GM18505 (cell line): ENCODE measurements at regions not wholly inside any gene's neighbourhood (a gene's known extent, or its start where the extent isn't known, plus 50 kb on each side); places are given as distances from the start of the nearest gene placed in this dataset.
"Not testable (repeated sequence)": the region's sequence is repeated elsewhere in the genome, so short reads cannot be mapped to it uniquely, and the experiment has no call there.

ENCODE experiments used
- ATAC-seq: cut with Tn5 transposase; IDR thresholded peaks from one replicate; pipeline ENCODE4 v1.9.1; 2021; ENCODE audit not compliant: unreplicated experiment
- POLR2A ChIP-seq: IDR thresholded peaks from 4 replicates; pipeline ENCODE4 v1.6.1; 2011; ENCODE audit warnings: borderline replicate concordance; ENCODE audit not compliant: insufficient read depth, insufficient read length; ENCODE audit errors: extremely low read depth

DNA sequence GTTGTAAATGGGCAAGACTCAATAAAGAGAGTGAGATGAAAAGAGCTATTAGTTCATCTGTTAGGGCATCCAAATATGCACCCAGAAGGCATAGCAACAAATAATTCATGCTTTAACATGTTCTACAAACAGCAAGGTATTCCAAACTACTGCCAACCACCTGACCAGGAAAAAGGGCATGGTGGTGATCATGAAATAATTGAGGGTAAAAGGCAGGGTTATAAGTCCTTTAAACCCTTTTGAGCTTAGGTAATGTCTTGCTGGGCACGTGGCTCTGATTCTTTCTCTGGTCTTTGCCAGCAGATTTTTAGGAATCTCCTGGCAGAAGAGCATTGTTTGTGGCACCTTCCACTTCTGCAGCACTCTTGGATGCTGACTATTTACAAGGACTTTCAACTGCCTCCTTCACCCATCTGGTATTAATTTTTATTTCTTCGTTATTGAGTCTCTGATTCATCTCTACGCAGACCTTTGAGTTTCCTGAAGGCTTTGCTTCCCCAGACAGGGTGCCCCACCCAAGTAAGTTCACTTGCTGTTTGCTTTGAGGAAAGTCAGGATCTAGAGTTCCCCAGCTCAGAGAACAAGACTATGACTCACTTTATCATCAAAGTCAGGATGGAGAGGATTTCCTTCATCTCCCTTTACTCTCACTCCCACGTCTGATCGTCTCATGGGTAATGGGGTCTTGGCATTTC, 83.4 kb upstream of the NEDD9 start:
- no peak for TF ChIP-seq POLR2A
- no peak for ATAC-seq

GRCh38 chr6:11313207-11313606, 80.7 kb upstream of the NEDD9 start:
- no peak for ATAC-seq

GRCh38 chr6:11311970-11312369, 79.5 kb upstream of the NEDD9 start:
- ATAC-seq = no peak
- no peak for TF ChIP-seq POLR2A

More at GRCh38 chr6:11313207-11313606, 80.7 kb upstream of the NEDD9 start:
- no peak for TF ChIP-seq POLR2A

- ATAC-seq = no peak
- no peak for TF ChIP-seq POLR2A
These were observed 77.6 kb upstream of the NEDD9 start for GRCh38 chr6:11309947-11310665.

DNA sequence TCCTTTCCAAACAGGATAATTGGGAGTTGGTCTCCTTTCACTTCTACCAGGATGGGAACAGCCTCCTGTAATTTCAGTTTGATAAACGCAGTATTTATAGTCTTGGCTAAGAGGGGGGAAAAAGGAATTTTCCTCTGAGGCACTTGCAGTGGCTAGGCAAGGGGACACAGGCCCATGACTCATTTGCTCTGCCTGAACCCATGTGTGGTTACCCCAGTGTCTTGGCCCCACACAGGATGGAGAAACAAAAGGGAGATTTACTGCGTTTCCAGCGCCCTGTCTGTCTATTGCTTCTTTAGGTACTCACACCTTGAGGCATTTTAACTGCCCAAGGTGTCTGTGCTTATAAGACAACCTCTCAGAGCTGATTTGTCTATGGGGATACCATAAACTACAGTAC, 74.8 kb upstream of the NEDD9 start:
- ATAC-seq = no peak
- no peak for TF ChIP-seq POLR2A

- no peak for ATAC-seq
- TF ChIP-seq POLR2A = no peak
These were observed 72.5 kb upstream of the NEDD9 start for GRCh38 chr6:11304946-11305345.

DNA sequence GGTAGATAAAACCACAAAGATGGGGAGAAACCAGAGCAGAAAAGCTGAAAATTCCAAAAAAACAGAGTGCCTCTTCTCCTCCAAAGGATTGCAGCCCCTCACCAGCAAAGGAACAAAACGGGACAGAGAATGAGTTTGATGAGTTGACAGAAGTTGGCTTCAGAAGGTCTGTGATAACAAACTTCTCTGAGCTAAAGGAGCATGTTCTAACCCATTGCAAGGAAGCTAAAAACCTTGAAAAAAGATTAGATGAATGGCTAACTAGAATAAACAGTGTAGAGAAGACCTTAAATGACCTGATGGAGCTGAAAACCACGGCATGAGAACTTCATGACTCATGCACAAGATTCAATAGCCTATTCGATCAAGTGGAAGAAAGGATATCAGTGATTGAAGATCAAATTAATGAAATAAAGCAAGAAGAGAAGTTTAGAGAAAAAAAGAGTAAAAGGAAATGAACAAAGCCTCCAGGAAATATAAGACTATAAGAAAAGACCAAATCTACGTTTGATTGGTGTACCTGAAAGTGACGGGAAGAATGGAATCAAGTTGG, 67.5 kb upstream of the NEDD9 start:
- not testable (repeated sequence) for ATAC-seq

GRCh38 chr6:11299421-11299784, 66.9 kb upstream of the NEDD9 start:
- ATAC-seq = not testable (repeated sequence)

GRCh38 chr6:11298651-11299420, 66.4 kb upstream of the NEDD9 start:
- no peak for ATAC-seq
- no peak for TF ChIP-seq POLR2A

- no peak for ATAC-seq
- TF ChIP-seq POLR2A = no peak
These were observed 64.9 kb upstream of the NEDD9 start for GRCh38 chr6:11297376-11297729.

DNA sequence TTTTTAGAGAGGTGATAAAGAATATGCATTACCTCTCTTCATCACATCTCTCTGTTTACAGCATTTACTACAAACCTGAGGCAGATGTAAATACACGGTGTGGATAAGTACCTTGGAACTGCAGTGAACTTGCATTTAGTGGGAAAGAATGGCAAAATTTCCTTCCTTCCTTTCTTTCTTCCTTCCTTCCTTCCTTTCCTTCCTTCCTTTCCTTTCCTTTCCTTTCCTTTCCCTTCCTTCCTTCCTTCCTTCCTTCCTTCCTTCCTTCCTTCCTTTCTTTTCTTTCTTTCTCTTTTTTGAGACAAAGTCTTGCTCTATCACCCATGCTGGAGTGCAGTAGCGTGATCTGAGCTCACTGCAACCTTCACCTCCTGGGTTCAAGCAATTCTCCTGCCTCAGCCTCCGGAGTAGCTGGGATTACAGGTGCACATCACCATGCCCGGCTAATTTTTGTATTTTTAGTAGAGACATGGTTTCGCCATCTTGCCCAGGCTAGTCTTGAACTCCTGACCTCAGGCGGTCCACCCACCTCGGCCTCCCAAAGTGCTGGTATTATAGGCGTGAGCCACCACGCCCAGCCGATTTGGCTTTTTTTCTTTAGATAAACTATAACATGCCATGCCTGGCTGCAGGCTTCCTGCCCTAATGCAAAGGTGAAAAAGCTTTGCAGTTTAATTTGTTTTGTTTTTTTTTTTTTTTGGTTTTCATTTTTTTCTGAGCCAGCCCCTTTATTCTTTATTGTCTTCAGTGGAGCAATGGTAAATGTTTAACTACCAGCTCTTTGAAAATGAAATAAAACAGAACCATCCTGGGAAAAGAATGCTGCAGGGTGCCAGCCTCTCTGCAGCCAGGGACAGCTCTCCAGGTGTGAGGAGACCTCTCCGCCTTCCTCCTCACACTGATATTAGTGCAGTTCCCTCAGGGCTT, 64.2 kb upstream of the NEDD9 start:
- no peak for TF ChIP-seq POLR2A
- ATAC-seq = no peak

DNA sequence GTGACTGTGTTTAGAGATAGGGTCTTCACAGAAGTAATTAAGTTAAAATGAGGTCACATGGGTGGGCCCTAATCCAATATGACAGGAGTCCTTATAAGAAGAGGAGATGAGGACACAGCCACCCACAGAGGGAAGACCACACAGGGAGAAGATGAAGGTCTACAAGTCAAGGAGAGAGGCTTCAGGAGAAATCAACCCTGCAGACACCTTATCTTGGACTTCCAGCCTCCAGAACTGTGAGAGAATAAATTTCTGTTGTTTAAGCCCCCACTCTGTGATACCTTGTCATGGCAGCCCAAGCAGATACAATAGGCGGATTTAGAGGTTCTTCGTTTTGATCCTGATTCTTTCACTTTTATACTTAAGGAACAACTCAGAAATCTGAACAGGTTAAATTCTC, 63.5 kb upstream of the NEDD9 start:
- ATAC-seq = no peak
- TF ChIP-seq POLR2A = no peak

- TF ChIP-seq POLR2A = no peak
- no peak for ATAC-seq
These were observed 61.8 kb upstream of the NEDD9 start for GRCh38 chr6:11294228-11294627.
